PC-3 (cell line): ENCODE measurements at regions not wholly inside any gene's neighbourhood (a gene's known extent, or its start where the extent isn't known, plus 50 kb on each side); places are given as distances from the start of the nearest gene placed in this dataset.

Experiments used
- ATAC-seq: fragments of 200-7000 bp; cut with Tn5 transposase; 2 replicates; pipeline ENCODE4 v1.9.1; 2020; ENCODE audit warnings: mild to moderate bottlenecking, moderate library complexity
- BruUV-seq: library from RNA; stranded (reverse); fragments of 400-500 nt; replicated peaks from 2 replicates; lab custom pipeline; 2021; lab: Mats Ljungman, UMichigan
- CTCF ChIA-PET: fragments of 300-600 bp; sonication (Branson Sonifier 250); formaldehyde crosslinking; loops from one replicate; lab custom pipeline; 2022; ENCODE audit warnings: antibody characterized with exemption; lab: Charles Lee
- POLR2A ChIA-PET: fragments of 300-600 bp; sonication (Branson Sonifier 250); formaldehyde crosslinking; loops from one replicate; lab custom pipeline; 2022; ENCODE audit warnings: antibody characterized with exemption; ENCODE audit not compliant: unreplicated experiment; lab: Charles Lee
- DNase-seq: peaks from one replicate; pipeline ENCODE4 v3.0.0-alpha.2; 2015
- H2AFZ ChIP-seq: fragments of 300-600 bp; sonication (generic); 2 replicates; pipeline ENCODE4 v1.6.0; 2016; ENCODE audit warnings: antibody characterized with exemption, low read length
- H3F3A ChIP-seq: fragments of 300-600 bp; sonication (generic); one replicate; pipeline ENCODE4 v1.6.0; 2017; ENCODE audit warnings: antibody characterized with exemption, low read length, control low read depth, mild to moderate bottlenecking; ENCODE audit not compliant: unreplicated experiment
- H3K27ac ChIP-seq: fragments of 300-600 bp; sonication (generic); 2 replicates; pipeline ENCODE4 v1.5.1; 2016; ENCODE audit warnings: mild to moderate bottlenecking, low read length
- H3K27me3 ChIP-seq: fragments of 300-600 bp; sonication (generic); 2 replicates; pipeline ENCODE4 v1.6.1; 2016; ENCODE audit warnings: low read length, mixed read lengths
- H3K36me3 ChIP-seq: fragments of 300-600 bp; sonication (generic); 2 replicates; pipeline ENCODE4 v1.6.1; 2016; ENCODE audit warnings: low read depth, mixed run types, low read length, mixed read lengths
- H3K4me1 ChIP-seq: fragments of 300-600 bp; sonication (generic); 2 replicates; pipeline ENCODE4 v1.5.1; 2016; ENCODE audit warnings: low read length; ENCODE audit not compliant: insufficient read depth
- H3K4me2 ChIP-seq: fragments of 300-600 bp; sonication (generic); 2 replicates; pipeline ENCODE4 v1.6.0; 2016; ENCODE audit warnings: low read length
- H3K4me3 ChIP-seq: fragments of 300-600 bp; sonication (generic); 2 replicates; pipeline ENCODE4 v1.5.1; 2016; ENCODE audit warnings: mild to moderate bottlenecking, low read length, mixed read lengths
- H3K79me2 ChIP-seq: fragments of 300-600 bp; sonication (generic); 2 replicates; pipeline ENCODE4 v1.6.1; 2017; ENCODE audit warnings: low read length, mixed read lengths
- H3K9ac ChIP-seq: fragments of 300-600 bp; sonication (generic); 2 replicates; pipeline ENCODE4 v1.6.0; 2016; ENCODE audit warnings: mild to moderate bottlenecking, low read length
- H3K9me2 ChIP-seq: fragments of 300-600 bp; sonication (generic); replicated peaks from 2 replicates; pipeline ENCODE4 v1.6.1; 2016; ENCODE audit warnings: mixed run types, low read length, mixed read lengths
- H3K9me3 ChIP-seq: fragments of 300-600 bp; sonication (generic); 2 replicates; pipeline ENCODE4 v1.6.1; 2016; ENCODE audit warnings: low read length, mixed read lengths
- H4K20me1 ChIP-seq: fragments of 300-600 bp; sonication (generic); 2 replicates; pipeline ENCODE4 v1.6.1; 2016; ENCODE audit warnings: low read length, mixed read lengths
- CTCF ChIP-seq: fragments of 300-600 bp; sonication (generic); conservative IDR thresholded peaks from 2 replicates; pipeline ENCODE4 v1.5.1; 2017; ENCODE audit warnings: antibody characterized with exemption, low read depth, mild to moderate bottlenecking, low read length
- EZH2 ChIP-seq: fragments of 300-600 bp; sonication (generic); IDR thresholded peaks from one replicate; pipeline ENCODE4 v1.6.1; 2017; ENCODE audit warnings: antibody characterized with exemption, mild to moderate bottlenecking, low read length; ENCODE audit not compliant: unreplicated experiment
- EZH2phosphoT487 ChIP-seq: fragments of 300-600 bp; sonication (generic); IDR thresholded peaks from 2 replicates; pipeline ENCODE4 v1.6.1; 2018; ENCODE audit warnings: mild to moderate bottlenecking, antibody characterized with exemption, low read length, borderline replicate concordance
- intact Hi-C: fragments of 100-400 bp; cut with micrococcal nuclease; formaldehyde crosslinking; loops from 2 replicates; pipeline ENCODE4 v1.9.0; 2023

GRCh38 chr11:26044389-26044788 lies 287.5 kb upstream of the ANO3 start:
- ChIA-PET CTCF (no interaction called here), POLR2A (no interaction called here)

GRCh38 chr11:26045082-26045481 lies 286.8 kb upstream of the ANO3 start:
- H2AFZ ChIP-seq = no peak overlapping the region
- no peak overlapping the region for H3K4me2 ChIP-seq
- TF ChIP-seq CTCF (no peak), EZH2phosphoT487 (no peak), EZH2 (no peak)
- ChIA-PET POLR2A (no interaction called here), CTCF (no interaction called here)
- H3K4me3 ChIP-seq = no peak overlapping the region
- H3F3A ChIP-seq = no peaks in the 10 kb centered on the region
- H3K27me3 ChIP-seq = peaks cover 6% of the 10 kb centered on the region; the same call in 1 of the 2 replicates
- DNase-seq (peak; percentile 1), ATAC-seq (no peak)
- no peaks in the 10 kb centered on the region for H3K36me3 ChIP-seq
- no peaks in the 10 kb centered on the region for H3K9me3 ChIP-seq
- H3K9ac ChIP-seq = no peak overlapping the region
- intact Hi-C loops = no loop called here
- no peaks in the 10 kb centered on the region for H4K20me1 ChIP-seq
- no TSS peak for BruUV-seq
- H3K27ac ChIP-seq = no peak overlapping the region
- no peaks in the 10 kb centered on the region for H3K4me1 ChIP-seq
- no peaks in the 10 kb centered on the region for H3K79me2 ChIP-seq
- H3K9me2 ChIP-seq = no peaks in the 10 kb centered on the region

More at GRCh38 chr11:26044389-26044788, 287.5 kb upstream of the ANO3 start:
- no peak for TF ChIP-seq CTCF
- no peak for TF ChIP-seq EZH2phosphoT487
- TF ChIP-seq EZH2 = no peak
- H3F3A ChIP-seq = no peaks in the 10 kb centered on the region
- peaks cover 6% of the 10 kb centered on the region; the same call in 1 of the 2 replicates for H3K27me3 ChIP-seq
- no peak overlapping the region for H2AFZ ChIP-seq
- no peak overlapping the region for H3K4me2 ChIP-seq
- H3K4me1 ChIP-seq = no peaks in the 10 kb centered on the region
- H3K9me3 ChIP-seq = no peaks in the 10 kb centered on the region
- intact Hi-C loops = no loop called here
- no peaks in the 10 kb centered on the region for H3K36me3 ChIP-seq
- no peaks in the 10 kb centered on the region for H4K20me1 ChIP-seq
- no peak overlapping the region for H3K4me3 ChIP-seq
- no peaks in the 10 kb centered on the region for H3K9me2 ChIP-seq
- DNase-seq (no peak), ATAC-seq (no peak)
- no peaks in the 10 kb centered on the region for H3K79me2 ChIP-seq
- no peak overlapping the region for H3K27ac ChIP-seq
- no peak overlapping the region for H3K9ac ChIP-seq
- BruUV-seq = no TSS peak

- Histone ChIP-seq H3K4me1 (no peaks in the 10 kb centered on the region), H3K4me2 (no peak overlapping the region), H3K36me3 (no peaks in the 10 kb centered on the region), H3F3A (no peaks in the 10 kb centered on the region), H3K27me3 (peaks cover 6% of the 10 kb centered on the region; the same call in 1 of the 2 replicates), H3K4me3 (no peak overlapping the region), H3K9ac (no peak overlapping the region), H3K27ac (no peak overlapping the region), H4K20me1 (no peaks in the 10 kb centered on the region), H3K9me2 (no peaks in the 10 kb centered on the region), H2AFZ (no peak overlapping the region), H3K9me3 (no peaks in the 10 kb centered on the region), H3K79me2 (no peaks in the 10 kb centered on the region)
- CTCF ChIA-PET = no interaction called here
- DNase-seq = no peak
- POLR2A ChIA-PET = no interaction called here
- intact Hi-C loops = no loop called here
- BruUV-seq = no TSS peak
- no peak for TF ChIP-seq CTCF
- TF ChIP-seq EZH2 = no peak
- TF ChIP-seq EZH2phosphoT487 = no peak
- ATAC-seq = no peak
Observed at GRCh38 chr11:26048271-26048670, 283.7 kb upstream of the ANO3 start.
